IPS-20b (cell line): ENCODE measurements at regions not wholly inside any gene's neighbourhood (a gene's known extent, or its start where the extent isn't known, plus 50 kb on each side); places are given as distances from the start of the nearest gene placed in this dataset.

Source experiments
- H3K27ac ChIP-seq: one replicate; pipeline ENCODE4 v1.5.1; 2013; ENCODE audit warnings: low read length
- H3K27me3 ChIP-seq: 2 replicates; pipeline ENCODE4 v1.6.1; 2013; ENCODE audit warnings: mild to moderate bottlenecking, low read length, inconsistent platforms; ENCODE audit not compliant: insufficient read depth
- H3K36me3 ChIP-seq: 2 replicates; pipeline ENCODE4 v1.6.1; 2013; ENCODE audit warnings: low read depth, mild to moderate bottlenecking, inconsistent platforms, low read length, moderate library complexity; ENCODE audit not compliant: insufficient read depth
- H3K4me1 ChIP-seq: 2 replicates; pipeline ENCODE4 v1.6.1; 2013; ENCODE audit warnings: mild to moderate bottlenecking, control low read depth, inconsistent platforms, low read length, moderate library complexity; ENCODE audit not compliant: insufficient read depth
- H3K4me3 ChIP-seq: 2 replicates; pipeline ENCODE4 v1.5.1; 2013; ENCODE audit warnings: mild to moderate bottlenecking, low read length, inconsistent platforms
- H3K9ac ChIP-seq: 2 replicates; pipeline ENCODE4 v1.6.1; 2013; ENCODE audit warnings: low read depth, mild to moderate bottlenecking, inconsistent platforms, low read length, moderate library complexity
- H3K9me3 ChIP-seq: 2 replicates; pipeline ENCODE4 v1.6.1; 2013; ENCODE audit warnings: mild to moderate bottlenecking, low read depth, low read length, inconsistent platforms; ENCODE audit not compliant: insufficient read depth

DNA sequence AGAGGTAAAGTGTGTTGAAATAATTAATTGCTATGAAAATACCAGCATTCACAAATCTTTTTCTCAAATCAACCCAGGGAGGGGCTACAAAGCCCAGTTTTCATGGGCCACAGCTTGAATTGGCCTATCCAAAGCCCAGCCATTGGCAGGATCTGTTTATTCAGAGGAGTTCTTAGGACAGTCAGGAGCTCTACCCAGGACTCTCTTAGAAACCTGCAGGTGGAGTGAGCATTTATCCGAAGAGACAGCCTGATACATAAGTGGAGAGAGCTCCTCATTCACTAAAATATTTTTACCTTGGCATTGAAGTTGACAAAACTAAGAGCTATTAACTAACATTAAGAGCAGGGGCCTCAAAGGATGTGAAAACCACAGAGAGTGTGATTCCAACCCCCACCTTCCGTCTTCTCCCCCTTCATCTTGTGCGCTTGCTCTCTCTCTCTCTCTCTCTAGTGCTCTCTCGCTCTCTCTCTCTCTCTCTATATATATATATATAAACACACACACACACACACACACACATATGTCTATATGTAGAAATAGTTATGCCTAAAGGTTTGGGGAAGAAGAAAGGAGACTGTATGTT lies 315.5 kb downstream of the SNAPC1 start:
- Histone ChIP-seq H3K9ac (no peak overlapping the region), H3K4me3 (no peak overlapping the region)

DNA sequence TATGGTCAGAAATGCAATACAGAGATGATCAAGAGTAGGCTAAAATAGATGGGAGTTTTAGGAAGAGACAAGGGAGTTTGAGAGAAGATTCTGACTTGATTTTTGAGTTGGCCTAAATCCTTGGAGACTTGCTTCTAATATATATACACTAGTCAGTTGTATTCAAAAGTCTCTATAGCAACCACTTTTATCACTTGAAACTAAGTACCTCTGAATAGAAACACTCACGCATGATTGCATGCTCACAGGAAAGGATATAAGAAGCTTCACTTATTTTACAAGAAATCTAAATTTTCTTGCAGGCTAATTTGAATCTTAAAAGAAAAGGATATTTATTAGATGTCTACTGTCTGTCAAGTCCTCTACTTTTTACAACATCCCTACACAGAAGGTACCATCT lies 316.8 kb downstream of the SNAPC1 start:
- no peak overlapping the region for H3K27ac ChIP-seq
- no peaks in the 10 kb centered on the region for H3K27me3 ChIP-seq
- no peak overlapping the region for H3K9ac ChIP-seq
- H3K4me3 ChIP-seq: no peak overlapping the region
- H3K4me1 ChIP-seq: no peaks in the 10 kb centered on the region
- no peaks in the 10 kb centered on the region for H3K36me3 ChIP-seq
- no peaks in the 10 kb centered on the region for H3K9me3 ChIP-seq

More for the DNA sequence above, 315.5 kb downstream of the SNAPC1 start:
- H3K4me1 ChIP-seq: no peaks in the 10 kb centered on the region
- H3K27me3 ChIP-seq: no peaks in the 10 kb centered on the region
- H3K27ac ChIP-seq: no peak overlapping the region
- no peaks in the 10 kb centered on the region for H3K36me3 ChIP-seq
- H3K9me3 ChIP-seq: no peaks in the 10 kb centered on the region

DNA sequence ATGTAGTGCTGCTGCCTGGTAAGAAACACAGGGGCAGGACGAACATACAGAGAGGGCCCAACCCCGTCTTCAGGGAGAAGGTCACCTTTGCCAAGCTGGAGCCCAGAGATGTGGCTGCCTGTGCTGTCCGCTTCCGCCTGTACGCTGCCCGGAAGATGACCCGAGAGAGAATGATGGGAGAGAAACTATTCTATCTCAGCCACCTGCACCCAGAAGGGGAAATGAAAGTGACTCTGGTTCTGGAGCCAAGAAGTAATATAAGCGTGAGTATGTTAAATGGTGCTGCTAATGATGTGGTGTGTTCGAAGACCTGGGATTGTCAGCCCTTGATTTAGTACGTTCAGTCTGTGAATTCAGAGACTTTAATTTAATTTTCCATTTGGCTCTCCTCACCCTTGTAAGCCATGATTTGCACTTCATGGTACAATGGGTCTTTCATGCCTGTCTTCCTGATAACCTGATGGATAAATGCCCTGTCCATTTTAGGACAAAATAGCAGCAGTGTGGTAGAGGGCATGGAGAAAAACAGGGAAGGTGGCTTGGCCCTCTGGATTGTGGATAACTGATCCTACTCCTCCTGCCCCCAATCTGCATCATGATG lies 318.9 kb downstream of the SNAPC1 start:
- Histone ChIP-seq H3K36me3 (no peaks in the 10 kb centered on the region), H3K9ac (no peak overlapping the region), H3K27ac (no peak overlapping the region), H3K9me3 (peaks cover 8% of the 10 kb centered on the region), H3K4me1 (no peaks in the 10 kb centered on the region), H3K4me3 (no peak overlapping the region), H3K27me3 (no peaks in the 10 kb centered on the region)

DNA sequence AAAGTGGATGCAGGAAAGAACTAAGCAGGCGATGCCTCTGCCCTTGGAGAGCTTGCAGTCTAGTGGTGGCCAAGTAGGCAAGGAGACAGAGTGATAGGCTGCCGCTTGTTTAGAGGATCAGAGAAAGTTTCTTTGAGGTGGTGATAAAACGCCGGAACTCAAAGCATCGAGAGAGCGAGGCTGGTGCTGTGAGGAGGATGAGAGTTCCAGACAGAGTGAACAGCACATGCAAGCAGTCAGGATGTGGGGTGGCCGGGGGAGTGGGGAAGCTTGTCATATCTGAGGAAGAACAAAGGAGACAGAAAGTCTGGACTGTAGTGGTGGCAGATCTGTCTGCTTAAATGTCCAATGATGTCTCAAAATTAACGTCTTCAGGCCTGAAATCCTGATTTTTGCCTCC lies 319.7 kb downstream of the SNAPC1 start:
- Histone ChIP-seq H3K4me1 (no peaks in the 10 kb centered on the region), H3K27me3 (no peaks in the 10 kb centered on the region), H3K9ac (no peak overlapping the region), H3K4me3 (no peak overlapping the region), H3K9me3 (peaks cover 8% of the 10 kb centered on the region), H3K27ac (no peak overlapping the region), H3K36me3 (no peaks in the 10 kb centered on the region)

DNA sequence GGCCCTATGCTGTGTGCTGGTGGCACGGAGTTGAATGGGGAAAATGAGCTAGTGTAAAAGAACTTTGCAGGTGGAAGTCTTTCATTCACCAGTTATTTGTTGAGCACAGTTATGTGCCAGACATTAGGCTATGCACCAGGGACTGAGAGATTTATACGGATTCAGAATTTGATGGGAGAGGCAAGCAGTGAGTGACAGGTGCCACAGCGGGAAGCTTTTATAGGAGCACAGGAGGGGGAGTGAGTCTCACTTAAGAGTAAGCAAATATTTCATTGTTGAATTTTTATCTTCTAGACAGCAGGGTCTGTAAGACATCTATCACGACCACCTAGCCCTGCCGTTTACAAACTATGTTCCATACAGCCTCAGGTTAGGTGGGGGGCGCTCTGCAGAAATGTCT lies 320.6 kb downstream of the SNAPC1 start:
- Histone ChIP-seq H3K4me3 (no peak overlapping the region), H3K9me3 (peaks cover 8% of the 10 kb centered on the region), H3K36me3 (no peaks in the 10 kb centered on the region), H3K4me1 (no peaks in the 10 kb centered on the region), H3K27ac (no peak overlapping the region), H3K9ac (no peak overlapping the region), H3K27me3 (no peaks in the 10 kb centered on the region)

DNA sequence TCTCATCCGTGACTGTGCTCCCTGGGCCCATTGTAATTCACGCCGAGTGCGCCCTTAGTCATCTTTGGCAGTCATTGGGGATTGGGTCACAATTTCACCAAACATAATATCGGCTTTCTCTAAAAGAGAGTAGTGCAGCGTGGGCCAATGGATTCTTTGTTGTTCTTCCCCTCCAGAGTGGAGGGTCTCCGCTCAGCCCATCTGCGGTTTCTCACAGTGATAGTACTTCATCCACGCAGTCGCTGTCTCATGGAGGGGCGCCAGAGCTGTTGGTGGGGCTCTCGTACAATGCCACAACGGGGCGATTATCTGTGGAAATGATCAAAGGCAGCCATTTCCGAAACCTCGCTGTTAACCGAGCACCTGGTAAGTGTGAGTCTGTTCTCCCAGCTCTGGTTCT lies 321.8 kb downstream of the SNAPC1 start:
- no peaks in the 10 kb centered on the region for H3K27me3 ChIP-seq
- no peak overlapping the region for H3K9ac ChIP-seq
- H3K4me3 ChIP-seq: no peak overlapping the region
- peaks cover 8% of the 10 kb centered on the region for H3K9me3 ChIP-seq
- H3K36me3 ChIP-seq: no peaks in the 10 kb centered on the region
- no peak overlapping the region for H3K27ac ChIP-seq
- no peaks in the 10 kb centered on the region for H3K4me1 ChIP-seq

DNA sequence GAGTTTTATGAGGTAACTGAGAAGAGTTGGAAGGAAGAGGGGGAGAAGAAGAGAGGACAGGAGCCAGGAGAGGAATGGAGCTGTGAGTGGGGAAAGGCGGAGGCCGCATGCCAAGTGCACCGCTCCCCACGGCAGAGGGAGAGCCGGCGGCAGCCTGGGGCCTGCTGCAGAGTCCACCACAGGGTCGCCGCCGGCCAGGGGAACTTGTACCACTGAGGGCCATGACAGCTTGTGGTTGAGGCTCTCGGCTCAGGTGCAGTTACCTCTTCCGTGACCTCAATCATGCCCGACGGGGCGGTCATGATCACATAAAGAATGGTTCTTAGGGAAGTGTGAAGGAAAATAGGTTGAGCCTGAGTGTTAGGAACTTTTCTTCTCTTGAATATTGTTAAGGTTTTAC lies 325.0 kb downstream of the SNAPC1 start:
- H3K27me3 ChIP-seq: no peaks in the 10 kb centered on the region
- peaks cover 8% of the 10 kb centered on the region for H3K9me3 ChIP-seq
- H3K27ac ChIP-seq: no peak overlapping the region
- no peak overlapping the region for H3K4me3 ChIP-seq
- no peaks in the 10 kb centered on the region for H3K36me3 ChIP-seq
- no peaks in the 10 kb centered on the region for H3K4me1 ChIP-seq
- H3K9ac ChIP-seq: no peak overlapping the region

DNA sequence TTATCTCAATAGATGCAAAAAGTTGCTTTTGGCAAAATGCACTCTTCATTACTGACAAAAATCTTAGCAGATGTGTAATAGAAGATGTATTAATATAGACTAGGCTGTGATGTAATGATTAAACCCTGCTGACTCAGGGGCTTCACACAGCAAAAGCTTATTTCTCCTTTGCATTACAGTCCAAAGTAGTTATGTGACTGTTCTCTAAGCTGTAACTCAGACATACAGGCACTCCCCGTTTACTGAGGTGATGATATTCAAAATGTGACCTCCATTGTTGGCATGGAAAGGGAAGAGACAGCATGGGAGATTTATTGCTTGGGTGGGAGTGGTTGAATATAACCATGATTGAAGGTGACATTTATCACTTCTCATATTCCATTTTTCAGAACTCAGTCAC lies 331.5 kb downstream of the SNAPC1 start:
- Histone ChIP-seq H3K27me3 (no peaks in the 10 kb centered on the region), H3K4me1 (no peaks in the 10 kb centered on the region), H3K9ac (no peak overlapping the region), H3K27ac (no peak overlapping the region), H3K4me3 (no peak overlapping the region), H3K36me3 (no peaks in the 10 kb centered on the region), H3K9me3 (no peaks in the 10 kb centered on the region)

DNA sequence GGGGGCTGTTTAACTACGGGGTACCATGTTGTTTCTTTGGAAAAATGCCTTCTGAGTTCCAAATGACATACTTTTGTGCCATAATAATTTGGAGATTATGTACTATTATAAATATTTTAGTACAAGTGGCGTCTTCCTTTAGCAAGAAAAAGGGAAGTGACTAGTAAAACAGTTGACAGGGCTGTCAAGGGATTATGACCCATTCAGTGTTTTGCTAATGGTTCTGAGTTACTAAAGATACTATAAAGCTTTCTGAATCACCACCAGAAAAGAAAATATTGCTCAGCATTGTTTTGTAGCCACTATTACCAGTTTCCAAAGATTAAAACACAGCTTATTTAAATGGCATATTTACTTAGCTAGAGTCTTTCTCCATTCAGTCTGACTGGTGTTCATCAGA lies 334.9 kb downstream of the SNAPC1 start:
- Histone ChIP-seq H3K9ac (no peak overlapping the region), H3K27ac (no peak overlapping the region), H3K4me1 (no peaks in the 10 kb centered on the region), H3K27me3 (no peaks in the 10 kb centered on the region), H3K4me3 (no peak overlapping the region), H3K36me3 (no peaks in the 10 kb centered on the region), H3K9me3 (no peaks in the 10 kb centered on the region)

DNA sequence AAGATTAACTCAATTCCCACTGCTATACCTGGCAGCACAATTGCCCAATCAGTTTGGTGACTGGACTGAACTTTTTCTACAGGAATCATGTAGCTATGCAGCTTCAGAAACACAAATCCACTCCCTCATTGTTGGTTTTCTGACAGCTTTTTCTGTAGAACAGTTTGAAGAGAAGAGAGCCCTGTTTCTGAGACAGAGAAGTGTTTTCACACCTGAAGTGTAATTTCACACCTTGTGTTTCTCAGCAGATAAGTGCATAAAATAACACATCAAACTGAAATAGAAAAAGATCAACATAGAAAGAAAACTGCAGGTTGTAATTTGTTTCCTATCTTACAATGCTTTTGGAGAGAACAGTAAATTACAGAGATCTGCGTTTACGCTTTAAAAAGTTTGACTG lies 335.6 kb downstream of the SNAPC1 start:
- Histone ChIP-seq H3K9me3 (no peaks in the 10 kb centered on the region), H3K36me3 (no peaks in the 10 kb centered on the region), H3K9ac (no peak overlapping the region), H3K27me3 (no peaks in the 10 kb centered on the region), H3K4me1 (no peaks in the 10 kb centered on the region), H3K4me3 (no peak overlapping the region), H3K27ac (no peak overlapping the region)

DNA sequence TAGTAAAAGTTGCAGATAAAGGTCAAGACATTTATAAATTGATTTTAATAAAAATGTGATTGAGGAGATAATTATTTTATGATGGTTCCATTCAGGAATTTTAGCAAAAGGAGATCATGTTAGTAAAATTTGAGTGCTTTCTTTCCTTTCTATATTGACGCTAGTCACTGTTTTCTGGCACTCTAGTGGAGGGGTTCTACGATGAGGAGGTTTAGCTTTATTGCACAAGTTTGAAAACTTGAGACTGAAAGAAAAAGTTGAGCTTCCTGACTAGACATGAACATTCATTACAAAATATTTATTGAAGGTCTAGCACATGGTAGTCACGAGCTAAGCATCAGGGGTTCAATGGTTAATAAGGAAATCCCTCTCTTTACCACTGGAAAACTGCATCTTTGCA lies 336.1 kb downstream of the SNAPC1 start:
- Histone ChIP-seq H3K27ac (no peak overlapping the region), H3K9ac (no peak overlapping the region), H3K9me3 (no peaks in the 10 kb centered on the region)

DNA sequence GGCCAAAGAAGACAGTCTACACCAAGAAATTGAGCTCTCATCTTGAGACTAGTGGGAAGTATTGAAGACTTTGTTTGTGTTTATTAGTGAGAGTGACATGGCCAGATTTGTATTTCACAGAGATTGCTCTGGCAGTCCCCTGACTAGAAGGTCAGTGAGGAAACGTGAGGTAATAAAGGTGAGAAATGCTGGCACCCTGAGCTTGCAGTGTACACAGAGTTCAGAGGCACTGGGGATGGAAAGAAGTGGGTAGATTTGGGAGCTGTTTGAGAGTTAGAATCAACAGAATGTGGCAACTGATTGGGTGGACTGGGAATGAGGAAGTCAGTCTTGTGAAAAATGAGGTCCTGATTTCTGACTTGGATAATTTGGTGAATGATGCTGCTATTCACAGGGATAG lies 336.9 kb downstream of the SNAPC1 start:
- no peak overlapping the region for H3K9ac ChIP-seq
- H3K4me3 ChIP-seq: no peak overlapping the region
- H3K27ac ChIP-seq: no peak overlapping the region
- H3K36me3 ChIP-seq: no peaks in the 10 kb centered on the region
- no peaks in the 10 kb centered on the region for H3K4me1 ChIP-seq
- H3K27me3 ChIP-seq: no peaks in the 10 kb centered on the region
- H3K9me3 ChIP-seq: no peaks in the 10 kb centered on the region

More for the DNA sequence above, 336.1 kb downstream of the SNAPC1 start:
- no peaks in the 10 kb centered on the region for H3K4me1 ChIP-seq
- H3K36me3 ChIP-seq: no peaks in the 10 kb centered on the region
- no peak overlapping the region for H3K4me3 ChIP-seq
- no peaks in the 10 kb centered on the region for H3K27me3 ChIP-seq
